ENCODE measurements at regions not wholly inside any gene's neighbourhood (a gene's known extent, or its start where the extent isn't known, plus 50 kb on each side); places are given as distances from the start of the nearest gene placed in this dataset.

- TF ChIP-seq, protein P1, sequence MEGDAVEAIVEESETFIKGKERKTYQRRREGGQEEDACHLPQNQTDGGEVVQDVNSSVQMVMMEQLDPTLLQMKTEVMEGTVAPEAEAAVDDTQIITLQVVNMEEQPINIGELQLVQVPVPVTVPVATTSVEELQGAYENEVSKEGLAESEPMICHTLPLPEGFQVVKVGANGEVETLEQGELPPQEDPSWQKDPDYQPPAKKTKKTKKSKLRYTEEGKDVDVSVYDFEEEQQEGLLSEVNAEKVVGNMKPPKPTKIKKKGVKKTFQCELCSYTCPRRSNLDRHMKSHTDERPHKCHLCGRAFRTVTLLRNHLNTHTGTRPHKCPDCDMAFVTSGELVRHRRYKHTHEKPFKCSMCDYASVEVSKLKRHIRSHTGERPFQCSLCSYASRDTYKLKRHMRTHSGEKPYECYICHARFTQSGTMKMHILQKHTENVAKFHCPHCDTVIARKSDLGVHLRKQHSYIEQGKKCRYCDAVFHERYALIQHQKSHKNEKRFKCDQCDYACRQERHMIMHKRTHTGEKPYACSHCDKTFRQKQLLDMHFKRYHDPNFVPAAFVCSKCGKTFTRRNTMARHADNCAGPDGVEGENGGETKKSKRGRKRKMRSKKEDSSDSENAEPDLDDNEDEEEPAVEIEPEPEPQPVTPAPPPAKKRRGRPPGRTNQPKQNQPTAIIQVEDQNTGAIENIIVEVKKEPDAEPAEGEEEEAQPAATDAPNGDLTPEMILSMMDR (conservative IDR thresholded peaks at IDR 0.05; ENCODE audit: low read depth, low read length), result no peak
- no peak for TF ChIP-seq EZH2 (IDR thresholded peaks at IDR 0.05; ENCODE audit: borderline replicate concordance, low read depth, low read length, poor library complexity, severe bottlenecking)
Observed at GRCh38 chr1:198068285-198068684, 88.5 kb upstream of the NEK7 start.
